ENCODE measurements at regions not wholly inside any gene's neighbourhood (a gene's known extent, or its start where the extent isn't known, plus 50 kb on each side); places are given as distances from the start of the nearest gene placed in this dataset.
A peak's percentile ranks its signal among the peaks of the same experiment; 100 is the strongest.

DNA sequence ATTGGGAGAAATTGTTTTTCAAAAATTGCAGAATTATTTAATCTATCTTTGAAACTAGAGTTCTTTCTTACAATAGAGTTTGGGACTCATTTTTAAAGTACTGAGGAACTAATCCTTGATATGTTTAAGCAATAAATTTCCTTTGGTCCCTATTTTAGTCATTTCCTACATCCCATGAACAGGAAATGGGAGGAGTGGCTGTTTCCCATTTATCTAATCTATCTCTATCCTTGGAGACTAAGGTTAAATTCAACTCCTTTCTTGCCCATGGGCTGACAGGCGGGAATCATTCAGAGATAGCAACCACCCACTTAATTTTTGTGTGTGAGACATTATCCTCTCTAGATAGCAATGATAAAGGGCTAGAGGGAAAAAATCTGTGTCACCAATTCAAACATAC, 131.6 kb upstream of the EMCN start:
- no peak for TF ChIP-seq CTCF (IDR thresholded peaks at IDR 0.05; ENCODE audit: extremely low read depth in 1 of 2, insufficient read depth in 1 of 2, low read depth in 1 of 2, low read length in 2 of 2)
- TF ChIP-seq POLR2AphosphoS5 (IDR thresholded peaks at IDR 0.05; ENCODE audit: insufficient read depth, low read depth, low read length): no peak
- no peak for TF ChIP-seq POLR2A (IDR thresholded peaks at IDR 0.05; ENCODE audit: low read depth, low read length)
- TF ChIP-seq FOS (IDR thresholded peaks at IDR 0.05; ENCODE audit: borderline replicate concordance, insufficient read depth, low read length): peak; percentile 51
- TF ChIP-seq, protein P1, sequence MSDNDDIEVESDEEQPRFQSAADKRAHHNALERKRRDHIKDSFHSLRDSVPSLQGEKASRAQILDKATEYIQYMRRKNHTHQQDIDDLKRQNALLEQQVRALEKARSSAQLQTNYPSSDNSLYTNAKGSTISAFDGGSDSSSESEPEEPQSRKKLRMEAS (IDR thresholded peaks at IDR 0.05; ENCODE audit: insufficient read depth, insufficient read length): no peak
- TF ChIP-seq MYC (IDR thresholded peaks at IDR 0.05; ENCODE audit: low read depth, low read length): no peak
- TF ChIP-seq EZH2 (IDR thresholded peaks at IDR 0.05; ENCODE audit: borderline replicate concordance, low read depth, low read length, severe bottlenecking): no peak
- no peak for TF ChIP-seq JUN (IDR thresholded peaks at IDR 0.05; ENCODE audit: borderline replicate concordance, insufficient read depth, insufficient read length, low read depth)
- TF ChIP-seq GATA2 (IDR thresholded peaks at IDR 0.05; ENCODE audit: insufficient read depth, insufficient read length, low read depth, low read length): peak; percentile 96

All from endothelial cell of umbilical vein (primary cell).